ENCODE measurements at regions not wholly inside any gene's neighbourhood (a gene's known extent, or its start where the extent isn't known, plus 50 kb on each side); places are given as distances from the start of the nearest gene placed in this dataset.

GRCh38 chr13:76387566-76387965, 498.6 kb downstream of the KCTD12 start:
- ChIA-PET POLR2A (no interaction called here), CTCF (interaction anchor here (1.0 kb wide), 1 partner anchor 21 kb away, joined by 4 read pairs; no protein-coding TSS in a partner anchor)
- H3K36me3 ChIP-seq (replicated peaks in 1 of 2; ENCODE audit: control insufficient read depth in 1 of 2, insufficient read depth in 2 of 2, low read length in 1 of 2) = no peaks in the 10 kb centered on the region
- no peaks in the 10 kb centered on the region for H3K9me3 ChIP-seq
- H3K79me2 ChIP-seq (ENCODE audit: insufficient read depth) = no peaks in the 10 kb centered on the region
- H2AFZ ChIP-seq (ENCODE audit: low read depth) = no peak overlapping the region
- H3K9ac ChIP-seq = no peak overlapping the region
- no peaks in the 10 kb centered on the region; a peak in 1 of 4 replicates for H3K4me1 ChIP-seq (ENCODE audit: control insufficient read depth in 1 of 2, insufficient read depth in 2 of 2, low read depth in 1 of 2, low read length in 1 of 2)
- no peak overlapping the region for H3K4me3 ChIP-seq (ENCODE audit: low read depth in 2 of 2, low read length in 1 of 2)
- H3F3A ChIP-seq (replicated peaks; ENCODE audit: insufficient read depth) = peaks cover 16% of the 10 kb centered on the region
- no peak overlapping the region for H3K27ac ChIP-seq (ENCODE audit: low read depth in 2 of 2, low read length in 1 of 2)
- WGBS (ENCODE audit: low lambda C conversion rate) = 46% methylated on average over 1 of the region's 1 CpG
- H3K27me3 ChIP-seq (ENCODE audit: insufficient read depth) = no peaks in the 10 kb centered on the region
- no peak for DNase-seq
- no peak overlapping the region for H3K4me2 ChIP-seq
- 0 out of 2 replicates have a peak, but pooled peaks cover 5% of the 10 kb centered on the region for H4K20me1 ChIP-seq (ENCODE audit: insufficient read depth)
- TF ChIP-seq IRF3 (IDR thresholded peaks at IDR 0.05; ENCODE audit: low read depth, low read length) (no peak), SMC3 (IDR thresholded peaks at IDR 0.05; ENCODE audit: low read depth, low read length) (no peak), TAF1 (IDR thresholded peaks at IDR 0.05; ENCODE audit: borderline replicate concordance, low read depth, low read length) (no peak), CHD2 (IDR thresholded peaks at IDR 0.05; ENCODE audit: low read length, partially characterized antibody) (no peak), TCF12 (IDR thresholded peaks at IDR 0.05) (no peak)
- no peaks in the 10 kb centered on the region for H3K9me2 ChIP-seq

GRCh38 chr13:76386321-76386720, 499.9 kb downstream of the KCTD12 start:
- POLR2A ChIA-PET = no interaction called here
- no peak for DNase-seq

More at GRCh38 chr13:76386321-76386720, 499.9 kb downstream of the KCTD12 start:
- H3K9ac ChIP-seq = no peak overlapping the region
- WGBS (ENCODE audit: low lambda C conversion rate) = 76% methylated on average over 3 of the region's 3 CpGs
- no peak overlapping the region for H3K27ac ChIP-seq (ENCODE audit: low read depth in 2 of 2, low read length in 1 of 2)
- no peak overlapping the region for H3K4me3 ChIP-seq (ENCODE audit: low read depth in 2 of 2, low read length in 1 of 2)
- no peaks in the 10 kb centered on the region for H3K36me3 ChIP-seq (replicated peaks in 1 of 2; ENCODE audit: control insufficient read depth in 1 of 2, insufficient read depth in 2 of 2, low read length in 1 of 2)
- no peaks in the 10 kb centered on the region; a peak in 1 of 4 replicates for H3K4me1 ChIP-seq (ENCODE audit: control insufficient read depth in 1 of 2, insufficient read depth in 2 of 2, low read depth in 1 of 2, low read length in 1 of 2)
- H3K9me3 ChIP-seq = no peaks in the 10 kb centered on the region
- CTCF ChIA-PET = no interaction called here
- no peak overlapping the region for H2AFZ ChIP-seq (ENCODE audit: low read depth)
- no peak for TF ChIP-seq RAD21 (IDR thresholded peaks at IDR 0.05; ENCODE audit: low read length)
- TF ChIP-seq NRF1 (IDR thresholded peaks at IDR 0.05; ENCODE audit: low read depth, low read length) = no peak
- TF ChIP-seq USF2 (IDR thresholded peaks at IDR 0.05; ENCODE audit: borderline replicate concordance, low read depth, low read length) = no peak
- no peak for TF ChIP-seq IRF3 (IDR thresholded peaks at IDR 0.05; ENCODE audit: low read depth, low read length)
- TF ChIP-seq FOSL2 (IDR thresholded peaks at IDR 0.05; ENCODE audit: borderline replicate concordance, low read depth) = no peak
- no peak for TF ChIP-seq RCOR1 (IDR thresholded peaks at IDR 0.05; ENCODE audit: low read length)
- TF ChIP-seq MXI1 (IDR thresholded peaks at IDR 0.05; ENCODE audit: low read depth, low read length) = no peak
- no peak for TF ChIP-seq RFX5 (IDR thresholded peaks at IDR 0.05; ENCODE audit: low read length)
- TF ChIP-seq POLR2AphosphoS5 (IDR thresholded peaks at IDR 0.05; ENCODE audit: low read depth, low read length) = no peak
- H3K4me2 ChIP-seq = no peak overlapping the region
- no peaks in the 10 kb centered on the region for H3K79me2 ChIP-seq (ENCODE audit: insufficient read depth)
- no peaks in the 10 kb centered on the region for H3K27me3 ChIP-seq (ENCODE audit: insufficient read depth)
- H4K20me1 ChIP-seq (ENCODE audit: insufficient read depth) = 0 out of 2 replicates have a peak, but pooled peaks cover 5% of the 10 kb centered on the region
- H3K9me2 ChIP-seq = no peaks in the 10 kb centered on the region
- peaks cover 16% of the 10 kb centered on the region for H3F3A ChIP-seq (replicated peaks; ENCODE audit: insufficient read depth)
